PFSK-1 (cell line): ENCODE measurements at regions not wholly inside any gene's neighbourhood (a gene's known extent, or its start where the extent isn't known, plus 50 kb on each side); places are given as distances from the start of the nearest gene placed in this dataset.

Experiments
- FOXP2 ChIP-seq: optimal IDR thresholded peaks from 2 replicates; pipeline ENCODE3; 2011; ENCODE audit warnings: borderline replicate concordance, control low read depth, inconsistent platforms; ENCODE audit not compliant: insufficient read depth; ENCODE audit errors: extremely low read length, extremely low read depth
- POLR2AphosphoS5 ChIP-seq: IDR thresholded peaks from 2 replicates; pipeline ENCODE4 v1.6.1; 2012; ENCODE audit warnings: low read depth, mild to moderate bottlenecking, control low read depth, low read length, moderate library complexity
- SIN3A ChIP-seq: IDR thresholded peaks from 2 replicates; pipeline ENCODE4 v1.6.1; 2012; ENCODE audit warnings: mild to moderate bottlenecking, low read length, moderate library complexity, borderline replicate concordance; ENCODE audit not compliant: insufficient read depth
- TAF1 ChIP-seq: IDR thresholded peaks from 2 replicates; pipeline ENCODE4 v1.6.1; 2012; ENCODE audit warnings: low read length, control low read depth, borderline replicate concordance; ENCODE audit not compliant: insufficient read depth
- TF ChIP-seq, protein P1 (sequence below), 2 experiments: IDR thresholded peaks; 2 replicates each; pipeline versions ENCODE4 v1.6.1 to v1.8.0; 2011 to 2012; ENCODE audit warnings: low read depth in 2 of 2, low read length in 2 of 2, control low read depth in 1 of 2, inconsistent platforms in 1 of 2, mild to moderate bottlenecking in 1 of 2, moderate library complexity in 1 of 2; ENCODE audit not compliant: insufficient read depth in 1 of 2

- TF ChIP-seq SIN3A (no peak), POLR2AphosphoS5 (no peak), TAF1 (no peak), FOXP2 (no peak)
- TF ChIP-seq, protein P1, sequence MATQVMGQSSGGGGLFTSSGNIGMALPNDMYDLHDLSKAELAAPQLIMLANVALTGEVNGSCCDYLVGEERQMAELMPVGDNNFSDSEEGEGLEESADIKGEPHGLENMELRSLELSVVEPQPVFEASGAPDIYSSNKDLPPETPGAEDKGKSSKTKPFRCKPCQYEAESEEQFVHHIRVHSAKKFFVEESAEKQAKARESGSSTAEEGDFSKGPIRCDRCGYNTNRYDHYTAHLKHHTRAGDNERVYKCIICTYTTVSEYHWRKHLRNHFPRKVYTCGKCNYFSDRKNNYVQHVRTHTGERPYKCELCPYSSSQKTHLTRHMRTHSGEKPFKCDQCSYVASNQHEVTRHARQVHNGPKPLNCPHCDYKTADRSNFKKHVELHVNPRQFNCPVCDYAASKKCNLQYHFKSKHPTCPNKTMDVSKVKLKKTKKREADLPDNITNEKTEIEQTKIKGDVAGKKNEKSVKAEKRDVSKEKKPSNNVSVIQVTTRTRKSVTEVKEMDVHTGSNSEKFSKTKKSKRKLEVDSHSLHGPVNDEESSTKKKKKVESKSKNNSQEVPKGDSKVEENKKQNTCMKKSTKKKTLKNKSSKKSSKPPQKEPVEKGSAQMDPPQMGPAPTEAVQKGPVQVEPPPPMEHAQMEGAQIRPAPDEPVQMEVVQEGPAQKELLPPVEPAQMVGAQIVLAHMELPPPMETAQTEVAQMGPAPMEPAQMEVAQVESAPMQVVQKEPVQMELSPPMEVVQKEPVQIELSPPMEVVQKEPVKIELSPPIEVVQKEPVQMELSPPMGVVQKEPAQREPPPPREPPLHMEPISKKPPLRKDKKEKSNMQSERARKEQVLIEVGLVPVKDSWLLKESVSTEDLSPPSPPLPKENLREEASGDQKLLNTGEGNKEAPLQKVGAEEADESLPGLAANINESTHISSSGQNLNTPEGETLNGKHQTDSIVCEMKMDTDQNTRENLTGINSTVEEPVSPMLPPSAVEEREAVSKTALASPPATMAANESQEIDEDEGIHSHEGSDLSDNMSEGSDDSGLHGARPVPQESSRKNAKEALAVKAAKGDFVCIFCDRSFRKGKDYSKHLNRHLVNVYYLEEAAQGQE (IDR thresholded peaks at IDR 0.05; ENCODE audit: insufficient read depth in 1 of 2, low read depth in 2 of 2, low read length in 2 of 2) = no peak
These were observed 103.9 kb upstream of the XIRP2 start for GRCh38 chr2:166784296-166784946.

GRCh38 chr2:166775176-166775575 lies 113.1 kb upstream of the XIRP2 start:
- TF ChIP-seq FOXP2 = no peak
- TF ChIP-seq TAF1 = no peak
- no peak for TF ChIP-seq SIN3A

GRCh38 chr2:166773308-166773949 lies 114.9 kb upstream of the XIRP2 start:
- TF ChIP-seq SIN3A = no peak
- no peak for TF ChIP-seq POLR2AphosphoS5
- TF ChIP-seq, protein P1 (IDR thresholded peaks at IDR 0.05; ENCODE audit: insufficient read depth in 1 of 2, low read depth in 2 of 2, low read length in 2 of 2) = no peak
- TF ChIP-seq FOXP2 = no peak

GRCh38 chr2:166768393-166769123 lies 119.7 kb upstream of the XIRP2 start:
- TF ChIP-seq, protein P1 (IDR thresholded peaks at IDR 0.05; ENCODE audit: insufficient read depth in 1 of 2, low read depth in 2 of 2, low read length in 2 of 2) = no peak
- no peak for TF ChIP-seq FOXP2
- no peak for TF ChIP-seq TAF1
- no peak for TF ChIP-seq POLR2AphosphoS5
- no peak for TF ChIP-seq SIN3A

DNA sequence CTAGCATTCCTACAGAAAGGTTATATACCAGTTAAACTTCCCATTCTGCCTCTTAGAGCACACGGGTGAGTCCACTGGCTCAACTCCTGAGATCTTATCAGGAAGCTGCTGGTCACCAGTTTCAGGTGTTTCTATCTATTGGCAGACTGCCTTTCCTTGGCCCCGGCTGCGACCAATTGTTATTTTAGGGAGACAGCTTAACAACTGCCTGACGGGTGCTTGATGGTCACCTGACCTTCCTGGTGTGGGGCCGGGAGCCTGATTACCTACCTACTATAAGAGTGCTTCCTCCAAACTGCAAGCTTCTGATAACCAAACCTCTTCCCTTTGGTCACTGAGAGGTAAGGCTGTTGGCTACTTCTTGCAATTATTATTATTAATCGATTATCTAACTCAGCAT lies 122.1 kb upstream of the XIRP2 start:
- no peak for TF ChIP-seq FOXP2

GRCh38 chr2:166765141-166765540 lies 123.1 kb upstream of the XIRP2 start:
- TF ChIP-seq, protein P1 (IDR thresholded peaks at IDR 0.05; ENCODE audit: insufficient read depth in 1 of 2, low read depth in 2 of 2, low read length in 2 of 2) = no peak
